Memory B cell (primary cell): ENCODE measurements at regions not wholly inside any gene's neighbourhood (a gene's known extent, or its start where the extent isn't known, plus 50 kb on each side); places are given as distances from the start of the nearest gene placed in this dataset.

ENCODE experiments used
- ATAC-seq: fragments of 150-1000 bp; cut with Tn5 transposase; 2 replicates; pipeline ENCODE4 v1.10.0; 2021; ENCODE audit warnings: low read depth, mild to moderate bottlenecking, moderate library complexity
- DNase-seq, 2 donors: peaks; one replicate each; pipeline ENCODE4 v3.0.0; 2022; ENCODE audit warnings: low spot score in 2 of 2
- H3K27ac Mint-ChIP-seq: one replicate; pipeline ENCODE4 v1.8.0; 2022; ENCODE audit warnings: mild to moderate bottlenecking, moderate library complexity, mixed read lengths
- H3K27me3 Mint-ChIP-seq: one replicate; pipeline ENCODE4 v1.8.0; 2022; ENCODE audit warnings: mixed read lengths
- H3K36me3 Mint-ChIP-seq: one replicate; pipeline ENCODE4 v1.8.0; 2022; ENCODE audit warnings: mild to moderate bottlenecking, mixed read lengths
- H3K4me1 Mint-ChIP-seq: one replicate; pipeline ENCODE4 v1.8.0; 2022; ENCODE audit warnings: mixed read lengths
- H3K4me3 Mint-ChIP-seq: one replicate; pipeline ENCODE4 v1.8.0; 2022; ENCODE audit warnings: mild to moderate bottlenecking, moderate library complexity, mixed read lengths
- H3K9me3 Mint-ChIP-seq: one replicate; pipeline ENCODE4 v1.8.0; 2022; ENCODE audit warnings: mixed read lengths

- Mint-ChIP-seq H3K27me3 (peaks cover 5% of the 10 kb centered on the region), H3K27ac (no peak overlapping the region), H3K36me3 (no peaks in the 10 kb centered on the region), H3K4me1 (peaks cover under 1% of the 10 kb centered on the region), H3K4me3 (no peak overlapping the region), H3K9me3 (no peaks in the 10 kb centered on the region)
- DNase-seq (no peak), ATAC-seq (no peak)
These were observed 236.2 kb upstream of the PREP start for GRCh38 chr6:105639124-105639523.

GRCh38 chr6:105633814-105634213 is 230.9 kb upstream of the PREP start:
- ATAC-seq, result no peak
- no peak for DNase-seq
- peaks cover 14% of the 10 kb centered on the region for H3K27me3 Mint-ChIP-seq
- no peak overlapping the region for H3K4me3 Mint-ChIP-seq
- peaks cover 2% of the 10 kb centered on the region for H3K36me3 Mint-ChIP-seq
- no peak overlapping the region for H3K27ac Mint-ChIP-seq
- no peaks in the 10 kb centered on the region for H3K4me1 Mint-ChIP-seq
- H3K9me3 Mint-ChIP-seq, result peaks cover 2% of the 10 kb centered on the region

GRCh38 chr6:105628156-105628860 is 225.4 kb upstream of the PREP start:
- DNase-seq (no peak), ATAC-seq (no peak)
- Mint-ChIP-seq H3K36me3 (peaks cover 2% of the 10 kb centered on the region), H3K4me3 (no peak overlapping the region), H3K27ac (no peak overlapping the region), H3K9me3 (peaks cover 2% of the 10 kb centered on the region), H3K27me3 (peaks cover 13% of the 10 kb centered on the region), H3K4me1 (no peaks in the 10 kb centered on the region)

GRCh38 chr6:105626295-105627158 is 223.6 kb upstream of the PREP start:
- Mint-ChIP-seq H3K27ac (no peak overlapping the region), H3K4me3 (no peak overlapping the region), H3K27me3 (peaks cover 14% of the 10 kb centered on the region), H3K36me3 (peaks cover 2% of the 10 kb centered on the region), H3K4me1 (no peaks in the 10 kb centered on the region), H3K9me3 (peaks cover 1% of the 10 kb centered on the region)
- ATAC-seq, result no peak
- DNase-seq, result no peak

GRCh38 chr6:105624021-105624420 is 221.1 kb upstream of the PREP start:
- Mint-ChIP-seq H3K27me3 (peaks cover 5% of the 10 kb centered on the region), H3K9me3 (no peaks in the 10 kb centered on the region), H3K4me1 (no peaks in the 10 kb centered on the region), H3K27ac (no peak overlapping the region), H3K36me3 (no peaks in the 10 kb centered on the region), H3K4me3 (no peak overlapping the region)
- DNase-seq (no peak), ATAC-seq (no peak)

- ATAC-seq (no peak), DNase-seq (no peak)
- Mint-ChIP-seq H3K27me3 (peaks cover 8% of the 10 kb centered on the region), H3K4me1 (no peaks in the 10 kb centered on the region), H3K36me3 (no peaks in the 10 kb centered on the region), H3K27ac (no peak overlapping the region), H3K4me3 (no peak overlapping the region), H3K9me3 (no peaks in the 10 kb centered on the region)
These were observed 219.3 kb upstream of the PREP start for GRCh38 chr6:105622226-105622625.

GRCh38 chr6:105621564-105622175 is 218.8 kb upstream of the PREP start:
- Mint-ChIP-seq H3K4me1 (no peaks in the 10 kb centered on the region), H3K9me3 (no peaks in the 10 kb centered on the region), H3K27ac (no peak overlapping the region), H3K36me3 (no peaks in the 10 kb centered on the region), H3K4me3 (no peak overlapping the region), H3K27me3 (peaks cover 8% of the 10 kb centered on the region)
- ATAC-seq (no peak), DNase-seq (no peak)

GRCh38 chr6:105620878-105621277 is 218.0 kb upstream of the PREP start:
- no peaks in the 10 kb centered on the region for H3K36me3 Mint-ChIP-seq
- ATAC-seq (no peak), DNase-seq (no peak)
- no peak overlapping the region for H3K27ac Mint-ChIP-seq
- no peak overlapping the region for H3K4me3 Mint-ChIP-seq
- H3K4me1 Mint-ChIP-seq, result no peaks in the 10 kb centered on the region
- H3K27me3 Mint-ChIP-seq, result peaks cover 8% of the 10 kb centered on the region
- H3K9me3 Mint-ChIP-seq, result no peaks in the 10 kb centered on the region

- no peak for DNase-seq
- no peaks in the 10 kb centered on the region for H3K4me1 Mint-ChIP-seq
- H3K9me3 Mint-ChIP-seq, result peaks cover 1% of the 10 kb centered on the region
- no peak overlapping the region for H3K4me3 Mint-ChIP-seq
- H3K27me3 Mint-ChIP-seq, result peaks cover 8% of the 10 kb centered on the region
- ATAC-seq, result no peak
- H3K27ac Mint-ChIP-seq, result no peak overlapping the region
- H3K36me3 Mint-ChIP-seq, result no peaks in the 10 kb centered on the region
These were observed 217.3 kb upstream of the PREP start for GRCh38 chr6:105619971-105620741.

GRCh38 chr6:105618247-105618646 is 215.4 kb upstream of the PREP start:
- no peak for ATAC-seq
- Mint-ChIP-seq H3K27ac (no peak overlapping the region), H3K36me3 (no peaks in the 10 kb centered on the region), H3K9me3 (peaks cover 6% of the 10 kb centered on the region), H3K27me3 (peaks cover 4% of the 10 kb centered on the region), H3K4me3 (no peak overlapping the region), H3K4me1 (no peaks in the 10 kb centered on the region)
- no peak for DNase-seq

- DNase-seq, result no peak
- H3K4me1 Mint-ChIP-seq, result no peaks in the 10 kb centered on the region
- peaks cover 3% of the 10 kb centered on the region for H3K27me3 Mint-ChIP-seq
- no peak overlapping the region for H3K27ac Mint-ChIP-seq
- H3K4me3 Mint-ChIP-seq, result no peak overlapping the region
- H3K36me3 Mint-ChIP-seq, result no peaks in the 10 kb centered on the region
- ATAC-seq, result no peak
- H3K9me3 Mint-ChIP-seq, result peaks cover 6% of the 10 kb centered on the region
These were observed 213.6 kb upstream of the PREP start for GRCh38 chr6:105616521-105616920.

- peaks cover 6% of the 10 kb centered on the region for H3K9me3 Mint-ChIP-seq
- H3K27ac Mint-ChIP-seq, result no peak overlapping the region
- ATAC-seq, result no peak
- H3K27me3 Mint-ChIP-seq, result no peaks in the 10 kb centered on the region
- no peak for DNase-seq
- no peak overlapping the region for H3K4me3 Mint-ChIP-seq
- no peaks in the 10 kb centered on the region for H3K36me3 Mint-ChIP-seq
- no peaks in the 10 kb centered on the region for H3K4me1 Mint-ChIP-seq
These were observed 208.7 kb upstream of the PREP start for GRCh38 chr6:105611606-105612005.

- DNase-seq (no peak), ATAC-seq (no peak)
- no peaks in the 10 kb centered on the region for H3K36me3 Mint-ChIP-seq
- no peaks in the 10 kb centered on the region for H3K9me3 Mint-ChIP-seq
- no peaks in the 10 kb centered on the region for H3K27me3 Mint-ChIP-seq
- no peaks in the 10 kb centered on the region for H3K4me1 Mint-ChIP-seq
- H3K27ac Mint-ChIP-seq, result no peak overlapping the region
- no peak overlapping the region for H3K4me3 Mint-ChIP-seq
These were observed 206.6 kb upstream of the PREP start for GRCh38 chr6:105609375-105609991.
